Activated T-helper 1 cell treated with Interleukin-2 at 50 U/mL for 16 hours (primary cell): ENCODE measurements at regions not wholly inside any gene's neighbourhood (a gene's known extent, or its start where the extent isn't known, plus 50 kb on each side); places are given as distances from the start of the nearest gene placed in this dataset.

Source experiments
- DNase-seq: peaks from one replicate; pipeline ENCODE4 v3.0.0-alpha.2; 2020; ENCODE audit warnings: low read depth

DNA sequence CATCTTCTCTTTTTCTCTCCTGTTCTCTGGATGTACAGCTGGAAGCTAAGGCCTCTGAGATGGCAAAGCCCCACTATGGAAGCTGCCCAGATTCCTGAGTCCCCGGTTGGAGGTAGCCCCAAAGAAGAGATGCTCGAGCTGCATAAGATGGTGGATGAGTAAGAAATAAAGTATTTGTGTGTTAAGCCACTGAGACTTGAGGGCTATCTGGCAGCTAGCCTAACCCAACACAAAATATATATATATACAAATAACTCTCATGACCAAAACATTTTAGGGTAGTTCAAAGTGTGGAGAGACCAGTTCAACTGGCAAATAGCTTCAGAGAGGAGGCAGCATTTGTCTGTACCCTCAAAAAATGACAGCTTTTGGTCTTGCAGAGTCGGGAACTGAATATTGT lies 72.4 kb upstream of the PDE1C start:
- no peak for DNase-seq

DNA sequence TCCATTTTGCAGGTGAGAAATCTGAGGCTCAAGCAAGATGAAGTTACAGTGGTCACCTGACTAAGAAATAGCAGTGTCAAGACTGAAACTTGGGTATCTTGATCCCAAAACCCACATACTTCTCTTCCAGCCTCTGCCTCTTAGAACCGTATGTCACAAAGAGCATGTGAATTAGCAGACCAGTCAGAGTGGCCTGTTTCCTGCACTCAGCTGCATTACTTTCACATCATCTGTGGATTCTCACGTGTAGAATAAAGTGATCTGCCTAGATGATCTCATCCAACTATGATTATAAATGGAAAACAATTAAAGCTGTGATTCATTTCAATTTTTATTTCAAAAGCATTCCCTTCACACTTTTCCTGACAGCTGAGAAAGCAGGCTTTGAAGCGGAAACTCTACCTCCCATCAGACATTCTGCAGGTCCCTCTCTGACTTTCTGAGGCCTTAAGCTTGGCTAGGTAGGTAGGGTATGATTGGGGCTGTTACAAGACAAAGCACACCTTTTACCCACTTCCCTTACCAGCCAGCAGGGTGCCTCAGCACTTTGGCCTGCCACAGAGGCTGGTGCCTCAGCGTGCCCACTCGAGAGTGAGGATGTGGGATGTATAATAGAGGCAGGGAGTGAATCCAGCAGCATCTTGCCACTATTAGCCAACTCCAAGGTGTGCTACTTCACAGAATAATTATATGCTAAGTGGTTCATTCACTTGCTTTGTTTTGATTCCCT lies 70.2 kb upstream of the PDE1C start:
- DNase-seq = no peak

DNA sequence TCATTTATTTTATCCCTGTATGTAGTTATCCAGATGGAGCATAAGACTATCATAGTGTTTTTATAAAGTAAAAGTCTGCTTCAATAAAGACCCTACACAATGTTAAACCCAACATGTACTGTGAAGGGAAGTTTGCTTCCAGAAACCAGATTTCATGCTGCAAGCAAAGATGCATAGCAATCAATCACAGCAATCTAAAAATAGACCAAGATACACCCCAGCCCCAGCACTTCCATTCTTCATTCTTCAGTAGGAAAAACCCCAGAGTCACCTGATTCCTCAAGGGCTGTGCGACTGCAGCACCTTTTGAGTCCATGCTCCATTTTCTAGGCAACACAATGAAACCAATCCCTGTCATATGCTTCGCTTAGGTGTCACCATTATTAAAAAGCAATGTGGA lies 66.9 kb upstream of the PDE1C start:
- DNase-seq = no peak

DNA sequence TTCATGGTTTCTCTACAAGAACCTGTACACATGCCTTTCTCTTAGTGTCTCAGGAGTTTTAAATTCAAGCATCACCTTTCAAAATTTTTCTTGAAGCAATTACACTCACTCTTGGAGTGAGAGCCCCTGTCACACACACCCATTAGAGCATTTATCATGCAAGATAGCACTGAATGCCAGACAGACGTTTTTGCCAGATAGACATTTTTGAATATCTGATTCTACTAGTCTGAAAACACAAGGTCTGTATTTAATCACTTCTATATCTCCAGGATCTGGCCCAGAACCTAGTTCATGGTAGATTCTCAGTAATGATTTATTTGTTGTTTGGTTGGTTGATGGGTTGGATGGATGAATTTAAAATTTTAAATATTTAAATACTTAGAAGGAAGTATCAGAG lies 60.9 kb upstream of the PDE1C start:
- no peak for DNase-seq

DNA sequence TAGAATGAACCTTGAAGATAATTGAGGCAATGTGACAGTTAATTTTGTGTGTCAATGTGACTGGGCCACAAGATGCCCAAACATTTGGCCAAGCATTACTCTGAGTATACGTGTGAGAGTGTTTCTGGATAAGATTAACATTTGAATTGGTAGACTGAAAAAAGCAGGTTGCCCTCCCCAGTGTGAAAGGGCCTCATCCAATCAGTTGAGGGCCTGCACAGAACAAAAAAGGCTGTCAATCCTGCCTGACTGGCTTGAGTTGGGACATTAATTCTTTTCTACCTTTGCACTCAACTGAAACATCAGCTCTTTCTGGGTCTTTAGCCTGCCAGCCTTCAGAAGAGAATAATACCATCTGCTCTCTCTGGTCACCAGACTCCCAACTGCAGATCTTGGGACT lies 56.6 kb upstream of the PDE1C start:
- DNase-seq = no peak
